Mammary epithelial cell (primary cell): ENCODE measurements at regions not wholly inside any gene's neighbourhood (a gene's known extent, or its start where the extent isn't known, plus 50 kb on each side); places are given as distances from the start of the nearest gene placed in this dataset.

Source experiments
- CTCF ChIP-seq, 2 donors: IDR thresholded peaks in 1 of 2; conservative IDR thresholded peaks in 1 of 2; 2 replicates each; pipeline ENCODE4 v1.5.1; 2011 to 2012; ENCODE audit warnings: inconsistent platforms in 2 of 2, low read length in 2 of 2, mild to moderate bottlenecking in 2 of 2, control low read depth in 1 of 2, low read depth in 1 of 2; ENCODE audit not compliant: insufficient read depth in 1 of 2; ENCODE audit errors: extremely low read depth in 1 of 2
- EZH2 ChIP-seq: IDR thresholded peaks from 2 replicates; pipeline ENCODE4 v1.6.1; 2012; ENCODE audit warnings: low read length, inconsistent platforms, borderline replicate concordance

- TF ChIP-seq CTCF (conservative IDR thresholded peaks at IDR 0.05 in 1 of 2, IDR thresholded peaks at IDR 0.05 in 1 of 2; ENCODE audit: extremely low read depth in 1 of 2, insufficient read depth in 1 of 2, low read depth in 1 of 2, low read length in 2 of 2) (no peak), EZH2 (no peak)
Measured at GRCh38 chr2:568639-569235, 108.5 kb downstream of the TMEM18 start.
